ENCODE measurements at regions not wholly inside any gene's neighbourhood (a gene's known extent, or its start where the extent isn't known, plus 50 kb on each side); places are given as distances from the start of the nearest gene placed in this dataset.

- no peak overlapping the region for H3K4me3 Mint-ChIP-seq
- no peaks in the 10 kb centered on the region for H3K36me3 Mint-ChIP-seq
- H3K4me1 Mint-ChIP-seq, result no peaks in the 10 kb centered on the region
- H3K9me3 Mint-ChIP-seq, result peaks cover 0 to 9% (median 0%) of the 10 kb centered on the region in 5 donors
- peaks cover 0 to 2% of the 10 kb centered on the region in 2 donors for H3K27me3 Mint-ChIP-seq
- no peaks in the 10 kb centered on the region for H3K27me3 ChIP-seq (ENCODE audit: insufficient read depth, low read length, poor library complexity, severe bottlenecking)
- CTCF ChIA-PET, result no interaction called here
- no peak overlapping the region for H3K27ac ChIP-seq (ENCODE audit: low read depth, low read length)
- H3K36me3 ChIP-seq (ENCODE audit: insufficient read depth, low read length), result no peaks in the 10 kb centered on the region
- no peaks in the 10 kb centered on the region for H3K9me3 ChIP-seq (ENCODE audit: low read length)
- H3K27ac Mint-ChIP-seq, result no peak overlapping the region
- POLR2A ChIA-PET, result no interaction called here
- no peaks in the 10 kb centered on the region for H3K4me1 ChIP-seq (ENCODE audit: insufficient read depth, low read length)
- DNase-seq, result no peak
- no peak overlapping the region for H3K4me3 ChIP-seq (ENCODE audit: low read length)
Measured at GRCh38 chr10:20993830-20994527, 96.9 kb upstream of the NEBL start.

DNA sequence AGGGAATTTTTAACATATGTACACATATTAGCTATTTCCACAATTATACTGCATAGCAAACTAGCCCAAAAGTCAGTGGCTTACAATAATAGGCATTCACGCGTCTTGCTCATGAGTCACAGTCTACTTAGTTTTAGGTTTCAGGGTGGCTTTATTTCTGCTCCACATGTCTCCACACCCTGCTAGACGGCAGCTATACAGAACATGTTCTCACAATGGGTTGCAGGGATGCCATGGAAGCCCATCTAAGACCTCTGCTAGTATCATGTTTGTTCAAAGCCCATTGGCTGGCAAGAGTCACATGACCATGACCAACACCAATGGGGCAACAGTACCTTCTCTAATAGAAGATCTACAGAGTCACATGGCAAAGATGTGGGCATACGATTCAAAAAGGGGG is 96.3 kb upstream of the NEBL start:
- DNase-seq, result no peak
- Histone ChIP-seq H3K36me3 (ENCODE audit: insufficient read depth, low read length) (no peaks in the 10 kb centered on the region), H3K4me3 (ENCODE audit: low read length) (no peak overlapping the region), H3K27me3 (ENCODE audit: insufficient read depth, low read length, poor library complexity, severe bottlenecking) (no peaks in the 10 kb centered on the region), H3K4me1 (ENCODE audit: insufficient read depth, low read length) (no peaks in the 10 kb centered on the region), H3K27ac (ENCODE audit: low read depth, low read length) (no peak overlapping the region), H3K9me3 (ENCODE audit: low read length) (no peaks in the 10 kb centered on the region)
- H3K27ac Mint-ChIP-seq, result no peak overlapping the region
- ChIA-PET POLR2A (no interaction called here), CTCF (no interaction called here)
- no peak overlapping the region for H3K4me3 Mint-ChIP-seq
- H3K9me3 Mint-ChIP-seq, result peaks cover 0 to 9% (median 0%) of the 10 kb centered on the region in 5 donors
- peaks cover 0 to 2% of the 10 kb centered on the region in 2 donors for H3K27me3 Mint-ChIP-seq
- no peaks in the 10 kb centered on the region for H3K36me3 Mint-ChIP-seq
- no peaks in the 10 kb centered on the region for H3K4me1 Mint-ChIP-seq

DNA sequence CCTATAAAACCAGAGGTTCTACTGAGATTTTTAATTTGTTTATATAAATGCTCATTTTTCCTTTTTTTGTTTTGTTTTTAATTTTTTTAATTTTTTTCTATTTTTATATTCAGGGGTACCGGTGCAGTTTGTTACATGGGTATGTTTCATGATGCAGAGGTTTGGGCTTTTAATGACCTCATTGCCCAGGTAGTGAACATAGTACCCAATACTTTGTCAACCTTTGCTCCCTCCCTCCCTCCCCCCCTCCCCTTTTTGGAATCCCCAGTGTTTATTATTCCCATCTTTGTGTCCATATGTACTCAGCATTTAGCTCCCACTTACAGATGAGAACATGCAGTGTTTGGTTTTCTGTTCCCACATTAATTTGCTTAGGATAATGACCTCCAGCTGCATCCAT is 94.4 kb upstream of the NEBL start:
- no peaks in the 10 kb centered on the region for H3K27me3 ChIP-seq (ENCODE audit: insufficient read depth, low read length, poor library complexity, severe bottlenecking)
- Mint-ChIP-seq H3K9me3 (peaks cover 0 to 9% (median 0%) of the 10 kb centered on the region in 5 donors), H3K4me1 (no peaks in the 10 kb centered on the region), H3K36me3 (no peaks in the 10 kb centered on the region), H3K27ac (no peak overlapping the region), H3K4me3 (no peak overlapping the region), H3K27me3 (peaks cover 0 to 2% of the 10 kb centered on the region in 2 donors)
- H3K9me3 ChIP-seq (ENCODE audit: low read length), result no peaks in the 10 kb centered on the region
- H3K4me3 ChIP-seq (ENCODE audit: low read length), result no peak overlapping the region
- CTCF ChIA-PET, result no interaction called here
- POLR2A ChIA-PET, result no interaction called here
- H3K4me1 ChIP-seq (ENCODE audit: insufficient read depth, low read length), result no peaks in the 10 kb centered on the region
- DNase-seq, result no peak
- no peak overlapping the region for H3K27ac ChIP-seq (ENCODE audit: low read depth, low read length)
- no peaks in the 10 kb centered on the region for H3K36me3 ChIP-seq (ENCODE audit: insufficient read depth, low read length)

DNA sequence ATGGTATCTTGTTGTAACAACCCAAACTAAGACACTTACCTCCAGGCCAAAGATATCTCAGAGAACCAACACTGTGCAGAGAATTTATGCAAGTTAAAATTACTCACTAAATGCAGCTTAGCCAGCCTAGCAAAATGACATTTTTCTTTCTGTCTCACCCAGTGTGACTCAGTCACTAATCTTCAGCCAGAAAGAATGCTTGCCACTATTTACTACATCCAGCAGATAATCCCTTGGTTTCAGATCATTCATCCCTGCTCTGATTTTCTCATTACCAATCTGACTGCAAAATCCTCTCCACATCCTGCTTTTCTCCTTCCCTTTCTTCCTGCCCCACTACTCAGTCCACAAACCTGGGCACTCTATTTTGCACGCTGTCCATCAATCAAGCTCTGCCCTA is 93.5 kb upstream of the NEBL start:
- Mint-ChIP-seq H3K4me1 (no peaks in the 10 kb centered on the region), H3K27me3 (peaks cover 0 to 2% of the 10 kb centered on the region in 2 donors), H3K4me3 (no peak overlapping the region), H3K36me3 (no peaks in the 10 kb centered on the region), H3K9me3 (peaks cover 0 to 9% (median 0%) of the 10 kb centered on the region in 5 donors), H3K27ac (peak overlapping the region in 1 of 8 donors; percentile 9)
- Histone ChIP-seq H3K27ac (ENCODE audit: low read depth, low read length) (no peak overlapping the region), H3K27me3 (ENCODE audit: insufficient read depth, low read length, poor library complexity, severe bottlenecking) (no peaks in the 10 kb centered on the region), H3K4me3 (ENCODE audit: low read length) (no peak overlapping the region), H3K4me1 (ENCODE audit: insufficient read depth, low read length) (no peaks in the 10 kb centered on the region), H3K9me3 (ENCODE audit: low read length) (no peaks in the 10 kb centered on the region), H3K36me3 (ENCODE audit: insufficient read depth, low read length) (no peaks in the 10 kb centered on the region)
- ChIA-PET POLR2A (no interaction called here), CTCF (no interaction called here)
- no peak for DNase-seq

DNA sequence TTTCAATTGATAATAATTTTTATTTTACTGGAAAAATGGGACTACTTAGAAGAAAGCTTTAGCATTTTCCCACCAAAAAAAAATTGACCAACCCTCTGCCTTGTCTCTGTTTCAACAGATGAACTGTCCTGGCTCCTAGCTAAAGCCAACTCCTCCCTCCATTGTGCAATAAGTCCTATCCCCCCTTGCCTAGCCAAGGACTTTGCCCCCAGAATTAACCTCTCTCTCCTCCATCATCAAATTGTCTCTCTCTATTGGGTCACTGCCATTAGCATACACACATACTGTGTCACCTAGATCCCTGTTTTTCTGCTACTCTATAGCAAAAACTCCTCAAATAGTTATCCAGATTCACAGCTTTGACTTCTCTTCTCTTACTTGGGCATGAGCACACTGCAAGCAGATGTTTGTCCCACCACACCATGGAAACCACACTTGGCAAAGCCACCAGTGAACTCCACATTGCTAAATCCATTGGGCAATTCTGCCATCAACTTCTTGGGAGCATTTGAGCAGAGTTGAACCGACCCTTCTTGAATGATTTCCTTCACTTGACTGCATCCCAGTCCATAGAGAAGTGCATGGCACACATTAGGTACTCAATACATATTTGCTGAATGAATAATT is 91.4 kb upstream of the NEBL start:
- no peak for DNase-seq
- ChIA-PET POLR2A (no interaction called here), CTCF (no interaction called here)
- H3K36me3 ChIP-seq (ENCODE audit: insufficient read depth, low read length), result no peaks in the 10 kb centered on the region
- H3K9me3 Mint-ChIP-seq, result peaks cover 0 to 4% (median 0%) of the 10 kb centered on the region in 5 donors
- H3K4me3 ChIP-seq (ENCODE audit: low read length), result no peak overlapping the region
- H3K4me1 ChIP-seq (ENCODE audit: insufficient read depth, low read length), result no peaks in the 10 kb centered on the region
- no peak overlapping the region for H3K4me3 Mint-ChIP-seq
- no peaks in the 10 kb centered on the region for H3K4me1 Mint-ChIP-seq
- H3K27me3 ChIP-seq (ENCODE audit: insufficient read depth, low read length, poor library complexity, severe bottlenecking), result no peaks in the 10 kb centered on the region
- no peak overlapping the region for H3K27ac Mint-ChIP-seq
- H3K9me3 ChIP-seq (ENCODE audit: low read length), result no peaks in the 10 kb centered on the region
- H3K27me3 Mint-ChIP-seq, result no peaks in the 10 kb centered on the region
- no peaks in the 10 kb centered on the region for H3K36me3 Mint-ChIP-seq
- no peak overlapping the region for H3K27ac ChIP-seq (ENCODE audit: low read depth, low read length)

GRCh38 chr10:20986049-20986448 is 88.9 kb upstream of the NEBL start:
- Histone ChIP-seq H3K4me3 (ENCODE audit: low read length) (no peak overlapping the region), H3K27me3 (ENCODE audit: insufficient read depth, low read length, poor library complexity, severe bottlenecking) (no peaks in the 10 kb centered on the region), H3K27ac (ENCODE audit: low read depth, low read length) (no peak overlapping the region), H3K36me3 (ENCODE audit: insufficient read depth, low read length) (no peaks in the 10 kb centered on the region), H3K9me3 (ENCODE audit: low read length) (no peaks in the 10 kb centered on the region), H3K4me1 (ENCODE audit: insufficient read depth, low read length) (no peaks in the 10 kb centered on the region)
- no peaks in the 10 kb centered on the region for H3K27me3 Mint-ChIP-seq
- H3K9me3 Mint-ChIP-seq, result no peaks in the 10 kb centered on the region
- ChIA-PET POLR2A (no interaction called here), CTCF (no interaction called here)
- no peak for DNase-seq
- no peak overlapping the region for H3K4me3 Mint-ChIP-seq
- H3K27ac Mint-ChIP-seq, result no peak overlapping the region
- no peaks in the 10 kb centered on the region for H3K4me1 Mint-ChIP-seq
- H3K36me3 Mint-ChIP-seq, result no peaks in the 10 kb centered on the region

- H3K27me3 Mint-ChIP-seq, result no peaks in the 10 kb centered on the region
- no peak overlapping the region for H3K27ac ChIP-seq (ENCODE audit: low read depth, low read length)
- ChIA-PET POLR2A (no interaction called here), CTCF (no interaction called here)
- H3K4me3 Mint-ChIP-seq, result no peak overlapping the region
- no peaks in the 10 kb centered on the region for H3K36me3 Mint-ChIP-seq
- H3K36me3 ChIP-seq (ENCODE audit: insufficient read depth, low read length), result no peaks in the 10 kb centered on the region
- no peaks in the 10 kb centered on the region for H3K4me1 ChIP-seq (ENCODE audit: insufficient read depth, low read length)
- no peaks in the 10 kb centered on the region for H3K27me3 ChIP-seq (ENCODE audit: insufficient read depth, low read length, poor library complexity, severe bottlenecking)
- H3K4me1 Mint-ChIP-seq, result no peaks in the 10 kb centered on the region
- no peak overlapping the region for H3K27ac Mint-ChIP-seq
- no peak overlapping the region for H3K4me3 ChIP-seq (ENCODE audit: low read length)
- no peaks in the 10 kb centered on the region for H3K9me3 ChIP-seq (ENCODE audit: low read length)
- peaks cover 0 to 5% (median 0%) of the 10 kb centered on the region in 5 donors for H3K9me3 Mint-ChIP-seq
- DNase-seq, result no peak
Measured at GRCh38 chr10:20984662-20985061, 87.6 kb upstream of the NEBL start.

GRCh38 chr10:20981419-20981953 is 84.4 kb upstream of the NEBL start:
- Histone ChIP-seq H3K9me3 (ENCODE audit: low read length) (no peaks in the 10 kb centered on the region), H3K4me3 (ENCODE audit: low read length) (no peak overlapping the region), H3K27ac (ENCODE audit: low read depth, low read length) (no peak overlapping the region), H3K36me3 (ENCODE audit: insufficient read depth, low read length) (no peaks in the 10 kb centered on the region), H3K27me3 (ENCODE audit: insufficient read depth, low read length, poor library complexity, severe bottlenecking) (no peaks in the 10 kb centered on the region), H3K4me1 (ENCODE audit: insufficient read depth, low read length) (no peaks in the 10 kb centered on the region)
- Mint-ChIP-seq H3K4me1 (no peaks in the 10 kb centered on the region), H3K36me3 (no peaks in the 10 kb centered on the region), H3K9me3 (peaks cover 0 to 9% (median 0%) of the 10 kb centered on the region in 5 donors), H3K27ac (no peak overlapping the region), H3K27me3 (no peaks in the 10 kb centered on the region), H3K4me3 (no peak overlapping the region)
- CTCF ChIA-PET, result no interaction called here
- POLR2A ChIA-PET, result no interaction called here
- DNase-seq, result no peak

Measured in CD8-positive, alpha-beta memory T cell (primary cell).